ENCODE measurements at regions not wholly inside any gene's neighbourhood (a gene's known extent, or its start where the extent isn't known, plus 50 kb on each side); places are given as distances from the start of the nearest gene placed in this dataset.

GRCh38 chr13:100738176-100738855 is 63.7 kb upstream of the TMTC4 start:
- TF ChIP-seq, protein P1, sequence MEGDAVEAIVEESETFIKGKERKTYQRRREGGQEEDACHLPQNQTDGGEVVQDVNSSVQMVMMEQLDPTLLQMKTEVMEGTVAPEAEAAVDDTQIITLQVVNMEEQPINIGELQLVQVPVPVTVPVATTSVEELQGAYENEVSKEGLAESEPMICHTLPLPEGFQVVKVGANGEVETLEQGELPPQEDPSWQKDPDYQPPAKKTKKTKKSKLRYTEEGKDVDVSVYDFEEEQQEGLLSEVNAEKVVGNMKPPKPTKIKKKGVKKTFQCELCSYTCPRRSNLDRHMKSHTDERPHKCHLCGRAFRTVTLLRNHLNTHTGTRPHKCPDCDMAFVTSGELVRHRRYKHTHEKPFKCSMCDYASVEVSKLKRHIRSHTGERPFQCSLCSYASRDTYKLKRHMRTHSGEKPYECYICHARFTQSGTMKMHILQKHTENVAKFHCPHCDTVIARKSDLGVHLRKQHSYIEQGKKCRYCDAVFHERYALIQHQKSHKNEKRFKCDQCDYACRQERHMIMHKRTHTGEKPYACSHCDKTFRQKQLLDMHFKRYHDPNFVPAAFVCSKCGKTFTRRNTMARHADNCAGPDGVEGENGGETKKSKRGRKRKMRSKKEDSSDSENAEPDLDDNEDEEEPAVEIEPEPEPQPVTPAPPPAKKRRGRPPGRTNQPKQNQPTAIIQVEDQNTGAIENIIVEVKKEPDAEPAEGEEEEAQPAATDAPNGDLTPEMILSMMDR (IDR thresholded peaks at IDR 0.05 in 2 of 3, conservative IDR thresholded peaks at IDR 0.05 in 1 of 3; ENCODE audit: borderline replicate concordance in 1 of 3, insufficient read depth in 1 of 3, low read depth in 2 of 3, low read length in 2 of 3), result no peak
- no peak for TF ChIP-seq ZNF274 (IDR thresholded peaks at IDR 0.05; ENCODE audit: low read depth, low read length)
- TF ChIP-seq, protein P2, sequence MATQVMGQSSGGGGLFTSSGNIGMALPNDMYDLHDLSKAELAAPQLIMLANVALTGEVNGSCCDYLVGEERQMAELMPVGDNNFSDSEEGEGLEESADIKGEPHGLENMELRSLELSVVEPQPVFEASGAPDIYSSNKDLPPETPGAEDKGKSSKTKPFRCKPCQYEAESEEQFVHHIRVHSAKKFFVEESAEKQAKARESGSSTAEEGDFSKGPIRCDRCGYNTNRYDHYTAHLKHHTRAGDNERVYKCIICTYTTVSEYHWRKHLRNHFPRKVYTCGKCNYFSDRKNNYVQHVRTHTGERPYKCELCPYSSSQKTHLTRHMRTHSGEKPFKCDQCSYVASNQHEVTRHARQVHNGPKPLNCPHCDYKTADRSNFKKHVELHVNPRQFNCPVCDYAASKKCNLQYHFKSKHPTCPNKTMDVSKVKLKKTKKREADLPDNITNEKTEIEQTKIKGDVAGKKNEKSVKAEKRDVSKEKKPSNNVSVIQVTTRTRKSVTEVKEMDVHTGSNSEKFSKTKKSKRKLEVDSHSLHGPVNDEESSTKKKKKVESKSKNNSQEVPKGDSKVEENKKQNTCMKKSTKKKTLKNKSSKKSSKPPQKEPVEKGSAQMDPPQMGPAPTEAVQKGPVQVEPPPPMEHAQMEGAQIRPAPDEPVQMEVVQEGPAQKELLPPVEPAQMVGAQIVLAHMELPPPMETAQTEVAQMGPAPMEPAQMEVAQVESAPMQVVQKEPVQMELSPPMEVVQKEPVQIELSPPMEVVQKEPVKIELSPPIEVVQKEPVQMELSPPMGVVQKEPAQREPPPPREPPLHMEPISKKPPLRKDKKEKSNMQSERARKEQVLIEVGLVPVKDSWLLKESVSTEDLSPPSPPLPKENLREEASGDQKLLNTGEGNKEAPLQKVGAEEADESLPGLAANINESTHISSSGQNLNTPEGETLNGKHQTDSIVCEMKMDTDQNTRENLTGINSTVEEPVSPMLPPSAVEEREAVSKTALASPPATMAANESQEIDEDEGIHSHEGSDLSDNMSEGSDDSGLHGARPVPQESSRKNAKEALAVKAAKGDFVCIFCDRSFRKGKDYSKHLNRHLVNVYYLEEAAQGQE (IDR thresholded peaks at IDR 0.05; ENCODE audit: low read depth), result no peak
- TF ChIP-seq POLR2AphosphoS5 (IDR thresholded peaks at IDR 0.05; ENCODE audit: low read depth, low read length), result no peak
- no peak for TF ChIP-seq EZH2 (IDR thresholded peaks at IDR 0.05)
- TF ChIP-seq CEBPB (IDR thresholded peaks at IDR 0.05; ENCODE audit: low read depth), result no peak
- no peak for TF ChIP-seq RAD21 (IDR thresholded peaks at IDR 0.05; ENCODE audit: low read depth)
- TF ChIP-seq YY1 (IDR thresholded peaks at IDR 0.05; ENCODE audit: extremely low read depth, insufficient replicate concordance, low read depth, low read length), result no peak
- no peak for TF ChIP-seq TCF7L2 (IDR thresholded peaks at IDR 0.05; ENCODE audit: borderline replicate concordance, extremely low read depth, insufficient read depth, insufficient read length)
- no peak for TF ChIP-seq EZH2phosphoT487 (IDR thresholded peaks at IDR 0.05; ENCODE audit: borderline replicate concordance)
- no peak for TF ChIP-seq MAX (IDR thresholded peaks at IDR 0.05)

Data from HCT116 (cell line).